ENCODE measurements at regions not wholly inside any gene's neighbourhood (a gene's known extent, or its start where the extent isn't known, plus 50 kb on each side); places are given as distances from the start of the nearest gene placed in this dataset.

DNA sequence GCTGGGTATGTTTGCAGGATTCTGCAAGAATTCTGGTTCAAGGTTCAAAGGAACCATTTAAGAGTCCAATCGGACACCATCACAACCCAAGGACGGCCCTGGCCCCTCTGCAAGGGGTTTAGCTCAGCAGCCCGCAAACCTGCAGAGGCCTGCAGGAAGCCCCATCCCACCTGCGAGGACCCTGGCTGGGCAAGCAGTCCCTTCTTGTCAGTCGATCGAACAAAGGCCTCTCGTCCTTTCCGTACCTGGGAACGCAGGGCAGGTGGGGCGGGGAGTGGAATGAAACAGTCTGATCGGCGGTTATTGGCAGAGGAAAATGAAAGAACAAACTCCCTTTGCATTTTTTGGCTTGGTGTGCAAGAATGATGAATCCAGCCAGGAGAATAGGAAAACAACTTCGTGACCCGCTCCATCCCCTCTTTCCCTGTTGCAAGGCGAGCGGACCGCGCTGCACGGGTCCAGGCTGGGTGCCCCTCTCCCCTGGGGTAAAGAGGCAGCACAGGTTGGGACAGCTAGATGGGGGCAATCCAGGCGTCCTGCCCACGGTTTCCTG lies 73.7 kb downstream of the INSIG1 start:
- Histone ChIP-seq H3K27me3 (ENCODE audit: control insufficient read depth in 1 of 2, insufficient read depth in 2 of 2, low read length in 2 of 2) (peaks cover 51 to 63% of the 10 kb centered on the region in 2 experiments), H3K4me1 (ENCODE audit: insufficient read depth, low read length) (peaks cover 42% of the 10 kb centered on the region), H3K27ac (ENCODE audit: low read depth in 1 of 2, low read length in 2 of 2) (no peak overlapping the region), H3K4me3 (ENCODE audit: low read length) (no peak overlapping the region), H3K36me3 (ENCODE audit: insufficient read depth, low read length) (no peaks in the 10 kb centered on the region), H3K9me3 (ENCODE audit: control insufficient read depth in 1 of 2, insufficient read depth in 1 of 2, low read length in 2 of 2) (peaks cover 0 to 17% of the 10 kb centered on the region in 2 experiments)
- peaks cover 69% of the 10 kb centered on the region for H3K27me3 Mint-ChIP-seq
- H3K27ac Mint-ChIP-seq, result no peak overlapping the region
- ATAC-seq (ENCODE audit: poor library complexity), result no peak
- H3K4me1 Mint-ChIP-seq (ENCODE audit: low read depth), result peaks cover 33% of the 10 kb centered on the region
- TF ChIP-seq, protein P1, sequence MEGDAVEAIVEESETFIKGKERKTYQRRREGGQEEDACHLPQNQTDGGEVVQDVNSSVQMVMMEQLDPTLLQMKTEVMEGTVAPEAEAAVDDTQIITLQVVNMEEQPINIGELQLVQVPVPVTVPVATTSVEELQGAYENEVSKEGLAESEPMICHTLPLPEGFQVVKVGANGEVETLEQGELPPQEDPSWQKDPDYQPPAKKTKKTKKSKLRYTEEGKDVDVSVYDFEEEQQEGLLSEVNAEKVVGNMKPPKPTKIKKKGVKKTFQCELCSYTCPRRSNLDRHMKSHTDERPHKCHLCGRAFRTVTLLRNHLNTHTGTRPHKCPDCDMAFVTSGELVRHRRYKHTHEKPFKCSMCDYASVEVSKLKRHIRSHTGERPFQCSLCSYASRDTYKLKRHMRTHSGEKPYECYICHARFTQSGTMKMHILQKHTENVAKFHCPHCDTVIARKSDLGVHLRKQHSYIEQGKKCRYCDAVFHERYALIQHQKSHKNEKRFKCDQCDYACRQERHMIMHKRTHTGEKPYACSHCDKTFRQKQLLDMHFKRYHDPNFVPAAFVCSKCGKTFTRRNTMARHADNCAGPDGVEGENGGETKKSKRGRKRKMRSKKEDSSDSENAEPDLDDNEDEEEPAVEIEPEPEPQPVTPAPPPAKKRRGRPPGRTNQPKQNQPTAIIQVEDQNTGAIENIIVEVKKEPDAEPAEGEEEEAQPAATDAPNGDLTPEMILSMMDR (IDR thresholded peaks at IDR 0.05), result no peak
- CTCF ChIA-PET, result no interaction called here
- DNase-seq, result peak in 1 of 14 experiments; percentile 20
- H3K4me3 Mint-ChIP-seq, result no peak overlapping the region
- intact Hi-C loops (cut with DNase I, micrococcal nuclease), result loop anchor here in 1 of 2 experiments (10.0 kb wide), 1 partner anchor 133 kb away; no protein-coding TSS in a partner anchor
- POLR2A ChIA-PET, result no interaction called here
- H3K36me3 Mint-ChIP-seq (ENCODE audit: low read depth), result no peaks in the 10 kb centered on the region
- H3K9me3 Mint-ChIP-seq, result no peaks in the 10 kb centered on the region

DNA sequence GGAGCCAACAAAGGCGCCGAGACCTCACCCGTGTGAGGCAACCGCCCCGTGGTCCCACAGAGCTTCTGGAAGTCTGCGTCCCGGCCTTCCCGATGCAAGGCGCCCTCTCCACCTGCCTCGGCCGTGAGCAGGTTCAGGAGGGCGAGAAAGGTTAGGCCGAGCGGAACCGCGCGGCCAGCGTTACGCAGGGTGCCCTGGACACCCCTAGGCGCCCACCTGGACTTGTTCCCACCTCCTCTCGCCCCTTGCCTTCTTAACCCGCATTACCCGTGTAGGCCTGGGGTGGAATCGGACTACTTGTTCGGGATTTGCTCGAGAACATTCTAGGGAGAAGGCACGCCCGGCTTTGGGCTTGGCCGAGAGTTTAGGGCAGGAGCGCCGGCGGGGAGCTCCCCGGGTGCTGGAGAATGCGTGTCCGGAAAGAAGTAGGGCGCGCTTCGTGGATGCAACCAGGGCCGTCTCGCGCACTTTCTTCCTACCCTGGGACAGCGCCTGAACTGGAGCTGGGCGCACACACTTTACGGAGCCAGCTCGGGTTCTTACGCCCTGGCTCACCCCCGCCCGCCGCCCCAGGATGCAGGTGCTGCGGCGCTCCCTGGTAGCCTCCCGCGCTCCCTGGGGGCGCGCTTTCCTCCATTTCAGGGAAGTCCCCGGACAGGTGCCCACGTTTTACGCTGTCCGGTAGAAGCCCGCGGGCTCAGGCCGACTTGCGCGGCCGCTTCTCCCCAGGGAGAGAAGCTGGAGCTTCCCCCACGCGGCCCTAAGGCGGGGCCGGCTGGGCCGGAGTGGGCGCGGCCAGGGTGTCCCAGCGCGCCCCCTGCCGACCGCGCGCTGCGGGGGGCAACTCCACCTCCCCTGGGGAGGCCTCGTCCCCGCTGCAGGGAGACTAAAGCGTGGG lies 74.5 kb downstream of the INSIG1 start:
- Mint-ChIP-seq H3K27ac (no peak overlapping the region), H3K27me3 (peaks cover 76% of the 10 kb centered on the region), H3K4me3 (no peak overlapping the region), H3K9me3 (no peaks in the 10 kb centered on the region), H3K4me1 (ENCODE audit: low read depth) (peaks cover 33% of the 10 kb centered on the region), H3K36me3 (ENCODE audit: low read depth) (no peaks in the 10 kb centered on the region)
- Histone ChIP-seq H3K4me1 (ENCODE audit: insufficient read depth, low read length) (peaks cover 42% of the 10 kb centered on the region), H3K27ac (ENCODE audit: low read depth in 1 of 2, low read length in 2 of 2) (no peak overlapping the region), H3K36me3 (ENCODE audit: insufficient read depth, low read length) (no peaks in the 10 kb centered on the region), H3K9me3 (ENCODE audit: control insufficient read depth in 1 of 2, insufficient read depth in 1 of 2, low read length in 2 of 2) (peaks cover 0 to 17% of the 10 kb centered on the region in 2 experiments), H3K27me3 (ENCODE audit: control insufficient read depth in 1 of 2, insufficient read depth in 2 of 2, low read length in 2 of 2) (peaks cover 51 to 70% of the 10 kb centered on the region in 2 experiments), H3K4me3 (ENCODE audit: low read length) (no peak overlapping the region)
- peak in 2 of 14 experiments; percentile 35 to 42 for DNase-seq
- intact Hi-C loops (cut with DNase I, micrococcal nuclease), result loop anchor here in 1 of 2 experiments (10.0 kb wide), 1 partner anchor 133 kb away; no protein-coding TSS in a partner anchor
- POLR2A ChIA-PET, result no interaction called here
- TF ChIP-seq, protein P1 (IDR thresholded peaks at IDR 0.05), result no peak
- no peak for ATAC-seq (ENCODE audit: poor library complexity)
- CTCF ChIA-PET, result no interaction called here

DNA sequence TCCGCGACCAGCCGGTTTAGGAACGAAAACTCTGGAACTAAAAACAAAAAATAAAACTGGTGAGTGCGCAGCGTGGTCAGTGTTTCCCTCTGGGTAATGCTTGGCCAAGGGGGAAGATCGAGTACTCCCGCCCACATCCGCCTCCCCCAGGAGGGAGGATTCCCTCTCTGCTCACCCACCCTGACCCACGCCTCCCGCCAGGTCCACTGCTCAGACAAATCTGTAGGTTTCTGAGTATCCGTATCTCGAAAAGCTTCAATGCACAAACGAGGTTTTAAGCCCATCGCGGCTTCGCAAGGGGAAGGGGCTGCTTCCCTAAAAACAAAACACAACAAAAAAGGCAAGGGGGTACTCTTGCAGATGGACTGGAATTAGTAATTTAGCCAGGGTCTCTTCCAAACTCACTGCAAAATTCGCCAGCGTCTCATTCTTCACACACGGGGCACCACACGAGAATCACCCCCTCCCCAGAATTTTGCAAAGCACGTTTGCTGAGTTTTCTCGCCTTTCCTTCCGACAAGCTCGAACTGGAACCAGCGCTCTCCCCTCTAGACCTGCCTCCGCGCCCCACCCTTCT lies 75.2 kb downstream of the INSIG1 start:
- H3K4me3 Mint-ChIP-seq, result peak overlapping the region; percentile 48
- ChIA-PET CTCF (no interaction called here), POLR2A (no interaction called here)
- Histone ChIP-seq H3K27me3 (ENCODE audit: control insufficient read depth in 1 of 2, insufficient read depth in 2 of 2, low read length in 2 of 2) (peaks cover 58 to 77% of the 10 kb centered on the region in 2 experiments), H3K4me1 (ENCODE audit: insufficient read depth, low read length) (peaks cover 42% of the 10 kb centered on the region), H3K4me3 (ENCODE audit: low read length) (no peak overlapping the region), H3K27ac (ENCODE audit: low read depth in 1 of 2, low read length in 2 of 2) (no peak overlapping the region), H3K9me3 (ENCODE audit: control insufficient read depth in 1 of 2, insufficient read depth in 1 of 2, low read length in 2 of 2) (peaks cover 0 to 17% of the 10 kb centered on the region in 2 experiments), H3K36me3 (ENCODE audit: insufficient read depth, low read length) (no peaks in the 10 kb centered on the region)
- intact Hi-C loops (cut with DNase I, micrococcal nuclease), result loop anchor here in 1 of 2 experiments (10.0 kb wide), 1 partner anchor 132 kb away; no protein-coding TSS in a partner anchor
- no peaks in the 10 kb centered on the region for H3K36me3 Mint-ChIP-seq (ENCODE audit: low read depth)
- H3K27me3 Mint-ChIP-seq, result peaks cover 83% of the 10 kb centered on the region
- H3K9me3 Mint-ChIP-seq, result no peaks in the 10 kb centered on the region
- TF ChIP-seq, protein P1 (IDR thresholded peaks at IDR 0.05), result no peak
- DNase-seq (no peak), ATAC-seq (ENCODE audit: poor library complexity) (no peak)
- H3K4me1 Mint-ChIP-seq (ENCODE audit: low read depth), result peaks cover 33% of the 10 kb centered on the region
- H3K27ac Mint-ChIP-seq, result no peak overlapping the region

Measured in CD4-positive, alpha-beta T cell (primary cell).